SK-N-SH (cell line): ENCODE measurements at regions not wholly inside any gene's neighbourhood (a gene's known extent, or its start where the extent isn't known, plus 50 kb on each side); places are given as distances from the start of the nearest gene placed in this dataset.

ENCODE experiments used
- CTCF ChIP-seq: fragments of 200-600 bp; sonication (generic); IDR thresholded peaks from 2 replicates; pipeline ENCODE4 v1.6.1; 2017; ENCODE audit warnings: antibody characterized with exemption, mild to moderate bottlenecking, moderate library complexity
- EZH2phosphoT487 ChIP-seq: fragments of 200-600 bp; sonication (generic); IDR thresholded peaks from 2 replicates; pipeline ENCODE4 v1.6.1; 2017; ENCODE audit warnings: low read depth, mixed run types, mild to moderate bottlenecking, antibody characterized with exemption, moderate library complexity, borderline replicate concordance
- IRF3 ChIP-seq: fragments of 150-350 bp; IDR thresholded peaks from 2 replicates; pipeline ENCODE4 v1.6.1; 2016; ENCODE audit warnings: mild to moderate bottlenecking, low read depth, low read length
- RCOR1 ChIP-seq: fragments of 150-350 bp; IDR thresholded peaks from 2 replicates; pipeline ENCODE4 v1.6.1; 2017; ENCODE audit warnings: antibody characterized with exemption, low read length
- REST ChIP-seq: IDR thresholded peaks from 2 replicates; pipeline ENCODE4 v1.6.1; 2012; ENCODE audit warnings: mild to moderate bottlenecking, low read depth, low read length, moderate library complexity
- SIN3A ChIP-seq: IDR thresholded peaks from 2 replicates; pipeline ENCODE4 v1.6.1; 2012; ENCODE audit warnings: low read depth, mild to moderate bottlenecking, low read length, moderate library complexity, borderline replicate concordance

- TF ChIP-seq REST: no peak
- TF ChIP-seq RCOR1: no peak
- no peak for TF ChIP-seq EZH2phosphoT487
- no peak for TF ChIP-seq SIN3A
- no peak for TF ChIP-seq CTCF
- no peak for TF ChIP-seq IRF3
These were observed 417.6 kb upstream of the CDIN1 start for GRCh38 chr15:36161771-36162212.
